ENCODE measurements at regions not wholly inside any gene's neighbourhood (a gene's known extent, or its start where the extent isn't known, plus 50 kb on each side); places are given as distances from the start of the nearest gene placed in this dataset.
"Not testable (repeated sequence)": the region's sequence is repeated elsewhere in the genome, so short reads cannot be mapped to it uniquely, and the experiment has no call there.

DNA sequence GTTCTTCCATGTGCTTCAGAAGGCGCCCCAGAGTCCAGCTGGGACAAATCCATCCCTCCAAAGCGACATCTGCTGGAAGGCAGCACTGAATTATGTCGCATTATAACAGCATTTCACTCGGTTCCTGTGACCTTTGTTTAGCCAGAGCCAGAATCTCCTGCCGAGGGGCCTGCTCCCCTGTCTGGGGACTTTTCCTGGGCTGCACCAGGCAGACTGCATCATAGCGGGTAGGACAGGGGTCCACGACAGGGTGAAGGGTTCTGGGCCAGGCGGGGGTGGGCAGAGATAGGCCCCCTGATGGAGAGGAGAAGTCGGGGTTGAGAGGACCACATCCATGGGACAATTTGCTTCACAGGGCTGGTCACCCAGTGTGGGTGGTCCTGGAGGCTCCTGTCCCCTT is 276.9 kb downstream of the MATN1 start:
- no peak overlapping the region for H3K4me3 ChIP-seq (replicated peaks; ENCODE audit: low read depth, low read length)
- DNase-seq (ENCODE audit: low read depth) = no peak
- TF ChIP-seq, protein P1, sequence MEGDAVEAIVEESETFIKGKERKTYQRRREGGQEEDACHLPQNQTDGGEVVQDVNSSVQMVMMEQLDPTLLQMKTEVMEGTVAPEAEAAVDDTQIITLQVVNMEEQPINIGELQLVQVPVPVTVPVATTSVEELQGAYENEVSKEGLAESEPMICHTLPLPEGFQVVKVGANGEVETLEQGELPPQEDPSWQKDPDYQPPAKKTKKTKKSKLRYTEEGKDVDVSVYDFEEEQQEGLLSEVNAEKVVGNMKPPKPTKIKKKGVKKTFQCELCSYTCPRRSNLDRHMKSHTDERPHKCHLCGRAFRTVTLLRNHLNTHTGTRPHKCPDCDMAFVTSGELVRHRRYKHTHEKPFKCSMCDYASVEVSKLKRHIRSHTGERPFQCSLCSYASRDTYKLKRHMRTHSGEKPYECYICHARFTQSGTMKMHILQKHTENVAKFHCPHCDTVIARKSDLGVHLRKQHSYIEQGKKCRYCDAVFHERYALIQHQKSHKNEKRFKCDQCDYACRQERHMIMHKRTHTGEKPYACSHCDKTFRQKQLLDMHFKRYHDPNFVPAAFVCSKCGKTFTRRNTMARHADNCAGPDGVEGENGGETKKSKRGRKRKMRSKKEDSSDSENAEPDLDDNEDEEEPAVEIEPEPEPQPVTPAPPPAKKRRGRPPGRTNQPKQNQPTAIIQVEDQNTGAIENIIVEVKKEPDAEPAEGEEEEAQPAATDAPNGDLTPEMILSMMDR (IDR thresholded peaks at IDR 0.05; ENCODE audit: low read length, missing control alignments) = no peak

DNA sequence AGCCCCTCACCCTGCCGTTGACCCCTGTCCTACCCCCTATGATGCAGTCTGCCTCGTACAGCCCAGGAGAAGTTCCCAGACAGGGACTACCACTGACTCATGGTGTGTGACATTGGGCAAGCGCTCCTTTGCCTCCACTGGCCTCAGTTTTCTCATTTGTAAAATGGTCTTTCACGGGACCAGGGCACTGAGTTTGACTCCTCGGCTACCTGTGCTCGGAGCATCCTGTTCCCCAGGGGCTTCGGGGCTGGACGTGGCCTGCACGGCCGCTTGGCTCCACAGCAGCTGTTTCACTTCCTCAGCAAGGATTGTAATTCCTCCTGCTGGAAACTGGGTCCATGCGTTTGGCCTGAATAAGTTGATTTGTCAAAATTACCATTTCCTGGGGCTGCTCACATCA is 277.3 kb downstream of the MATN1 start:
- TF ChIP-seq, protein P1 (IDR thresholded peaks at IDR 0.05; ENCODE audit: low read length, missing control alignments) = no peak
- H3K4me3 ChIP-seq (replicated peaks; ENCODE audit: low read depth, low read length) = no peak overlapping the region
- no peak for DNase-seq (ENCODE audit: low read depth)

DNA sequence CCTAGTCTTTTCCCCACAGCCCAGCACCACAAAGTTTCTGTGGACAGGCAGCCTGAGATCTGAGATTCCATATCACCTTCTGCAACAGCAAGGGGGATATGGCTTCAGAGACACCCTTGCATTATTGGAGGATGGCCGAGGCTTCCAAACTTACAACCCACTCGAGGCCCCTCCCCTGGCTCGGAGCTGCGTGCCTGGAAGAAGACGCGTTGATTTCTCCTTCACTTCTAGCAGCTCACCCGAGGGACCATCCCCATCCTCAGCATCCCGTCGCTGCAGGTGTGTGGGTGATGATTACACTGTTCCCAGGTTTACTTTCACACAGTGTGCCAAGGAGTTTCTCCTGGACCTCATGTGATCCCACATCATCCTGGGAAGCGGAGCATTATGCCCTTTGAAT is 277.9 kb downstream of the MATN1 start:
- TF ChIP-seq, protein P1 (IDR thresholded peaks at IDR 0.05; ENCODE audit: low read length, missing control alignments) = no peak
- no peak overlapping the region for H3K4me3 ChIP-seq (replicated peaks; ENCODE audit: low read depth, low read length)
- no peak for DNase-seq (ENCODE audit: low read depth)

DNA sequence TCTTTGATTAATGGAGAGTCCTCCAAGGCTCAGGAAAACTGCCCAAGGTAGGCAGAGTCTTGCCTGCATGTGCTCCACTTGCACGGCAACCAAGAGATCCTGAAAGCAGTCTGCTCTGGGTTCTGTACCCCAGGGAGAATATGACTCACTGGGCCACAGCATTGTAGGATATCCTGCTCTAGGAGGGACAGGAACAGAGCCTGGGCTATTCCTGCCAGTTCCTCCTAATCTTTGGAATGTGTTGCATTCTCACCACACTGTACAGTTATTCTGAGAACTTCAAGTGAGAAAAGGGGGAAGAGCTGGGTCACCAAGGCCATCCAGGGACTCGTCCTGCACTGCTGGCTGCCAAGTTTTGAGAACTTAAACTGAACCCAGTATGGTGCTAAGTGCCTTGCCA is 278.5 kb downstream of the MATN1 start:
- no peak overlapping the region for H3K4me3 ChIP-seq (replicated peaks; ENCODE audit: low read depth, low read length)
- TF ChIP-seq, protein P1 (IDR thresholded peaks at IDR 0.05; ENCODE audit: low read length, missing control alignments) = no peak
- DNase-seq (ENCODE audit: low read depth) = no peak

DNA sequence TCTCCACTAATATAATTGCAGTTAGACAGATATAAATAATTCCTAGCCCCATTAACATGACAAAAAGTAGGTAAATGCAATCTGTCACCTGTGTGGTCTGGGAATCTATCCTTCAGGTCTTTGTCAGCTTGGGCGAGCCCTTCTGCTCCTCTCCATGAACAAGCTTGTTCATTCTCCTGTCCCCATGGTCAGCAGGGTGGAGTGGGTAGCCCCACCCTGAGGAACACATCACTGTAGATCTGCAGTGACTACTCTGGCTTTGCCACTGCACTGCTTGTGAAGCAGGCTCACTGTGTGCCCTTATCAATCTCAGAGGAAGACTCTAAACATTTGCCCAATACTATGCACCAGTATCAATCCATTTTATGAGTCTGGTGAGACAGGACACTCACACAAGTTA is 279.0 kb downstream of the MATN1 start:
- no peak for DNase-seq (ENCODE audit: low read depth)
- no peak overlapping the region for H3K4me3 ChIP-seq (replicated peaks; ENCODE audit: low read depth, low read length)
- TF ChIP-seq, protein P1 (IDR thresholded peaks at IDR 0.05; ENCODE audit: low read length, missing control alignments) = no peak

DNA sequence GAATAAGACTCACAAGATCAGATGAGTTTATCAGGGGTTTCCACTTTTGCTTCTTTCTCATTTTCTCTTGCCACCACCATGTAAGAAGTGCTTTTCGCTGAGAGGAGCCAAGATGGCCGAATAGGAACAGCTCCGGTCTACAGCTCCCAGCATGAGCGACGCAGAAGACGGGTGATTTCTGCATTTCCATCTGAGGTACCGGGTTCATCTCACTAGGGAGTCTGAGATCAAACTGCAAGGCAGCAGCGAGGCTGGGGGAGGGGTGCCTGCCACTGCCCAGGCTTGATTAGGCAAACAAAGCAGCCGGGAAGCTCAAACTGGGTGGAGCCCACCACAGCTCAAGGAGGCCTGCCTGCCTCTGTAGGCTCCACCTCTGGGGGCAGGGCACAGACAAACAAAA is 285.1 kb downstream of the MATN1 start:
- DNase-seq (ENCODE audit: low read depth); H3K4me3 ChIP-seq (replicated peaks; ENCODE audit: low read depth, low read length): not testable (repeated sequence)

DNA sequence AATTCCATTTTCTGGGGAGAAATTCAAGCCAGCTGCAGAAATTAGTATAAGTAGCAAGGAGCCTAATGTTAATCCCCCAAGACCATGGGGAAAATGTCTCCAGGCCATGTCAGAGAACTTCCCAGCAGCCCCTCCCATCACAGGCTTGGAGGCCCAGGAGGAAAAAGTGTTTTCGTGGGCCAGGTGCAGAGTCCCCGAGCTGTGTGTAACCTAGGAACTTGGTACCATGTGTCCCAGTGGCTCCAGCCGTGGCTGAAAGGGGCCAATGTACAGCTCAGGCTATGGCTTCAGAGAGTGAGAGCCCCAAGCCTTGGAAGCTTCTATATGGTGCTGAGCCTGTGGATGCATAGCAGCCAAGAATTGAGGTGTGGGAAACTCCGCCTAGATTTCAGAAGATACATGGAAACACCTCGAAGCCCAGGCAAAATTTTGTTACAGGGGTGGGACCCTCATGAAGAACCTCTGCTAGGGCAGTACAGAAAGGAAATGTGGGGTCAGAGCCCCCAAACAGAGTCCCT is 286.3 kb downstream of the MATN1 start:
- no peak for DNase-seq (ENCODE audit: low read depth)
- no peak overlapping the region for H3K4me3 ChIP-seq (replicated peaks; ENCODE audit: low read depth, low read length)

More for the DNA sequence above, 286.3 kb downstream of the MATN1 start:
- TF ChIP-seq, protein P1 (IDR thresholded peaks at IDR 0.05; ENCODE audit: low read length, missing control alignments) = no peak

Measured in fibroblast of pulmonary artery (primary cell).